Adrenal gland (tissue), 5 donors: ENCODE measurements at regions not wholly inside any gene's neighbourhood (a gene's known extent, or its start where the extent isn't known, plus 50 kb on each side); places are given as distances from the start of the nearest gene placed in this dataset.

Experiments
- POLR2A ChIP-seq, 2 donors: fragments of 450-650 bp; IDR thresholded peaks; one replicate each; pipeline ENCODE4 v1.6.1; 2017; ENCODE audit warnings: antibody characterized with exemption in 2 of 2, mild to moderate bottlenecking in 2 of 2, moderate library complexity in 1 of 2
- TF ChIP-seq, protein P1 (sequence below), 6 experiments: fragments of 450-650 bp in 4 of 6; fragments of 200-600 bp in 2 of 6; sonication (generic) in 1 of 6; IDR thresholded peaks; 1 replicate in 5 of 6; 2 replicates in 1 of 6; pipeline versions ENCODE4 v1.5.1 to v1.8.0; 2016 to 2021; ENCODE audit warnings: antibody characterized with exemption in 6 of 6, mild to moderate bottlenecking in 2 of 6, moderate library complexity in 1 of 6
- donor health status: DM: no; HTN: no; CAD: no.

DNA sequence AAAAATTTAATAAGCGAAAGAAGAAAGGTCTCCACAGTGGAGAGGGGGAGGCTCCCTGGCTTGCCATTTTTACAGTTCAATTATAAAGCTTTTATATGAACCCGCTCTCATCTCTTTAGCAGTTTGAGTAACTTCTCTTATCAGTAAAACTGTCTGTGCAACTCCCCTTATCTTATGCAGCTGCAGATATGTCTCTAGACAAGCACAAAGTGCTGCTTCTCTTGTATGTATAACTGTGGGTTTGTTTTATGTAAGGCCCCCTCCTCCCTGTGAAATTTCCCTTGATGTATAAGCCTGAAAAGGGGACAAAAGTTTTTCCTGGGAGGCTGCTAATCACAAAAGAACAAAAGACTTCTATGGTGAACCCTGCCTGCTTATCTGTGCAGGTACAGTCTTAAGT, 90.2 kb upstream of the USP9Y start:
- TF ChIP-seq, protein P1, sequence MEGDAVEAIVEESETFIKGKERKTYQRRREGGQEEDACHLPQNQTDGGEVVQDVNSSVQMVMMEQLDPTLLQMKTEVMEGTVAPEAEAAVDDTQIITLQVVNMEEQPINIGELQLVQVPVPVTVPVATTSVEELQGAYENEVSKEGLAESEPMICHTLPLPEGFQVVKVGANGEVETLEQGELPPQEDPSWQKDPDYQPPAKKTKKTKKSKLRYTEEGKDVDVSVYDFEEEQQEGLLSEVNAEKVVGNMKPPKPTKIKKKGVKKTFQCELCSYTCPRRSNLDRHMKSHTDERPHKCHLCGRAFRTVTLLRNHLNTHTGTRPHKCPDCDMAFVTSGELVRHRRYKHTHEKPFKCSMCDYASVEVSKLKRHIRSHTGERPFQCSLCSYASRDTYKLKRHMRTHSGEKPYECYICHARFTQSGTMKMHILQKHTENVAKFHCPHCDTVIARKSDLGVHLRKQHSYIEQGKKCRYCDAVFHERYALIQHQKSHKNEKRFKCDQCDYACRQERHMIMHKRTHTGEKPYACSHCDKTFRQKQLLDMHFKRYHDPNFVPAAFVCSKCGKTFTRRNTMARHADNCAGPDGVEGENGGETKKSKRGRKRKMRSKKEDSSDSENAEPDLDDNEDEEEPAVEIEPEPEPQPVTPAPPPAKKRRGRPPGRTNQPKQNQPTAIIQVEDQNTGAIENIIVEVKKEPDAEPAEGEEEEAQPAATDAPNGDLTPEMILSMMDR (IDR thresholded peaks at IDR 0.05): no peak
- TF ChIP-seq POLR2A (IDR thresholded peaks at IDR 0.05): no peak
